DOHH2 (cell line): ENCODE measurements at regions not wholly inside any gene's neighbourhood (a gene's known extent, or its start where the extent isn't known, plus 50 kb on each side); places are given as distances from the start of the nearest gene placed in this dataset.

ENCODE experiments used
- CTCF ChIP-seq: fragments of 200-600 bp; sonication (generic); IDR thresholded peaks from one replicate; pipeline ENCODE4 v1.5.1; 2014; ENCODE audit warnings: antibody characterized with exemption, mild to moderate bottlenecking, low read depth, low read length; ENCODE audit not compliant: poor library complexity, severe bottlenecking
- EZH2phosphoT487 ChIP-seq: fragments of 200-600 bp; sonication (generic); IDR thresholded peaks from 2 replicates; pipeline ENCODE4 v1.6.1; 2017; ENCODE audit warnings: borderline replicate concordance, mild to moderate bottlenecking, antibody characterized with exemption, low read length, moderate library complexity, mixed read lengths

DNA sequence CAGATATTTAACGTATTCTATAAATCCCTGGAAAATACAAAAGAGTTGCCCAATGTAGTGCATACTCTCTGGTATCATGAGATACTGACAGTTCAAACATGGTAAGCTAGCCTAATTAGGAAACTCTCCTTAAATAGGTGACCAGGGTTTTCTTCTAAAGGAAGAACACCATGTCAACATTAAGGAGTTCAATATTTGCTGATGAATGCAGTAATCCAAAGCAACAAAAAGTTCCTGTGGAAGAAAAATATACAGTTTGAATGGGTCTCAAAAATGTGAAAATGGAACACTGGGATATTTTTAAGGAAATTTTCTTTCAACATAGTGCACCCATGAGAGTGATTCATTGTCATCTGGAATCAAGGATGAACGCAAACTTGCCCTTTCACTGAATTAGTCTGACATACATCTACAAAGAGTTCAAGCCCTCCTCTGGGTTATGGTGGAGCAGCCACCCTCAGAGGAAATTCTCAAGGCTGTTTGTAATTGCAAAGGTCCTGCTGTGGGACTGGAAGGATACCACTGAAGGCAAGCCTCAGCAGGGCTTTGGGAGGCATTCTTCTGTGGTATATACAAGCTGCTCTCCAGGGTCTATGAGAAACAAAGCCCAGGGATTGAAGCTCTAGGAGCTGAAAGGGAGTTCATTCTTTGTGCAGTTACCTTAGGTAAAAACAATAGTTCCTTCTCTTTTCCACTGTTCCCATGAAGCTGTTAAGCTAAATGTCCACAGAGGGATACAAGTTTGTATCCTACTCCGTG, 700.3 kb downstream of the TUSC7 start:
- TF ChIP-seq CTCF: no peak
- TF ChIP-seq EZH2phosphoT487: no peak
